ENCODE measurements at regions not wholly inside any gene's neighbourhood (a gene's known extent, or its start where the extent isn't known, plus 50 kb on each side); places are given as distances from the start of the nearest gene placed in this dataset.
"Not testable (repeated sequence)": the region's sequence is repeated elsewhere in the genome, so short reads cannot be mapped to it uniquely, and the experiment has no call there.

DNA sequence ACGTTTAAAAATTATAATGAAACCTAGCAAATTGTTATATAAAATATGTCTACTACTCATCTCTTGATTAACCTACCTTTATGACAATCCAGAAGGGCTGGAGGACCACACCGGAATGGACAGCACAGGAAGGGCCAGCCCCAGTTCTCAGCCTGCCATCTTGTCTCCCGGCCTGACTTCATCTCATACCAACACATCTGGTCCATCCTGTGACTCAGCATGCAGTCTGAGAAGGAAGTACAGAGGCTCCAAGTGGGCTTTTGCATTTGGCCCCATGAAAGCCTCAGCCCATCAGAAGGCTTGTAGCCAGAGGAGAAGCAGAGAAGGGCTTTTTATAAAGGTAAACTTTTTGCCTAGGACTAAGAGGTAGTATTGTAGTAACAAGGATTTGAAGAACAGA is 436.6 kb downstream of the MRPL39 start:
- peaks cover 2 to 10% of the 10 kb centered on the region in 2 donors for H3K9me3 ChIP-seq (ENCODE audit: control insufficient read depth in 2 of 2, insufficient read depth in 1 of 2, low read depth in 1 of 2, low read length in 1 of 2)
- no peak for DNase-seq
- H3K27me3 ChIP-seq (ENCODE audit: control insufficient read depth in 3 of 3, insufficient read depth in 3 of 3, low read length in 3 of 3), result no peaks in the 10 kb centered on the region
- H3K27ac ChIP-seq (ENCODE audit: low read depth in 1 of 3, low read length in 2 of 3), result no peak overlapping the region
- H3K36me3 ChIP-seq (ENCODE audit: control insufficient read depth in 3 of 3, insufficient read depth in 2 of 3, low read depth in 1 of 3, low read length in 3 of 3), result no peaks in the 10 kb centered on the region
- no peak overlapping the region for H3K4me3 ChIP-seq (ENCODE audit: low read depth in 1 of 3, low read length in 3 of 3)
- FAIRE-seq, result no peak
- 74 to 89% (median 86%) methylated on average over 3 of the region's 3 CpGs for WGBS, 3 donors
- H3K4me1 ChIP-seq (ENCODE audit: control insufficient read depth in 3 of 3, insufficient read depth in 2 of 3, low read depth in 1 of 3, low read length in 2 of 3), result no peaks in the 10 kb centered on the region

DNA sequence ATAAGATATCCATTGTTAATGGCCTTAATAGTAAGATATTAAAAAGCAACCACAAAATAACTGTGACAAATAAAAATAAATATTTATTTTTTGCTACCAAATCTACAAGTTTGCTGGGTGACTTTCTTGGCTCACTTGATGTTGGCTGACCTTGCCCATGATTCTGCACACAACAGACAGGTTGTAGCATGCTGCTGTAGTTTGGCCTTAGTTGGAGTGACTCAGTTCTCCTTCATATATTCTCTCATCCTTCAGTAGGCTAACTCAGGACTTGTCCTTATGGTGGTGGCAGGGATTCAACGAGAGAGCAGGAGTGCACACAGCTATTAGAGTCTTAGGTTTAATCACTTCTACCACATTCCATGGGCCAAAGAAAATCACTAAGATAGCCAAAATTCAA is 437.9 kb downstream of the MRPL39 start:
- no peak overlapping the region for H3K4me3 ChIP-seq (ENCODE audit: low read depth in 1 of 3, low read length in 3 of 3)
- no peak for FAIRE-seq
- H3K9me3 ChIP-seq (ENCODE audit: control insufficient read depth in 2 of 2, insufficient read depth in 1 of 2, low read depth in 1 of 2, low read length in 1 of 2), result peaks cover 2 to 12% of the 10 kb centered on the region in 2 donors
- no peak overlapping the region for H3K27ac ChIP-seq (ENCODE audit: low read depth in 1 of 3, low read length in 2 of 3)
- H3K36me3 ChIP-seq (ENCODE audit: control insufficient read depth in 3 of 3, insufficient read depth in 2 of 3, low read depth in 1 of 3, low read length in 3 of 3), result no peaks in the 10 kb centered on the region
- H3K27me3 ChIP-seq (ENCODE audit: control insufficient read depth in 3 of 3, insufficient read depth in 3 of 3, low read length in 3 of 3), result no peaks in the 10 kb centered on the region
- no peaks in the 10 kb centered on the region for H3K4me1 ChIP-seq (ENCODE audit: control insufficient read depth in 3 of 3, insufficient read depth in 2 of 3, low read depth in 1 of 3, low read length in 2 of 3)
- DNase-seq, result no peak
- WGBS, 3 donors, result 64 to 79% (median 70%) methylated on average over 1 of the region's 1 CpG

DNA sequence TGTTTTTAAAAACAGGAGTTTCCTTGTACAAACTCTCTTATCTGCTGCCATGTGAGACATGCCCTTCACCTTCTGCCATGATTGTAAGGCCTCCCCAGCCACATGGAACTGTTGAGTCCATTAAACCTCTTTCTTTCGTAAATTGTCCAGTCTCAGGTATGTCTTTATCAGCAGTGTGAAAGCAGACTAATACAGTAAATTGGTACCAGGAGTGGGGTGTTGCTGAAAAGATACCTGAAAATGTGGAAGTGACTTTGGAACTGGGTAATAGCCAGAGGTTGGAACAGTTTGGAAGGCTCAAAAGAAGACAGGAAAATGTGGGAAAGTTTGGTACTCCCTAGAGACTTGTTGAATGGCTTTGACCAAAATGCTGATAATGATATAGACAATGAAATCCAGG is 440.4 kb downstream of the MRPL39 start:
- not testable (repeated sequence) for H3K27ac ChIP-seq (ENCODE audit: low read depth in 1 of 3, low read length in 2 of 3); DNase-seq; H3K27me3 ChIP-seq (ENCODE audit: control insufficient read depth in 3 of 3, insufficient read depth in 3 of 3, low read length in 3 of 3); H3K36me3 ChIP-seq (ENCODE audit: control insufficient read depth in 3 of 3, insufficient read depth in 2 of 3, low read depth in 1 of 3, low read length in 3 of 3); H3K4me3 ChIP-seq (ENCODE audit: low read depth in 1 of 3, low read length in 3 of 3); FAIRE-seq; H3K4me1 ChIP-seq (ENCODE audit: control insufficient read depth in 3 of 3, insufficient read depth in 2 of 3, low read depth in 1 of 3, low read length in 2 of 3)
- WGBS, 3 donors, result 82 to 89% (median 88%) methylated on average over 1 of the region's 1 CpG
- H3K9me3 ChIP-seq (ENCODE audit: control insufficient read depth in 2 of 2, insufficient read depth in 1 of 2, low read depth in 1 of 2, low read length in 1 of 2), result peaks cover 2 to 12% of the 10 kb centered on the region in 2 donors

DNA sequence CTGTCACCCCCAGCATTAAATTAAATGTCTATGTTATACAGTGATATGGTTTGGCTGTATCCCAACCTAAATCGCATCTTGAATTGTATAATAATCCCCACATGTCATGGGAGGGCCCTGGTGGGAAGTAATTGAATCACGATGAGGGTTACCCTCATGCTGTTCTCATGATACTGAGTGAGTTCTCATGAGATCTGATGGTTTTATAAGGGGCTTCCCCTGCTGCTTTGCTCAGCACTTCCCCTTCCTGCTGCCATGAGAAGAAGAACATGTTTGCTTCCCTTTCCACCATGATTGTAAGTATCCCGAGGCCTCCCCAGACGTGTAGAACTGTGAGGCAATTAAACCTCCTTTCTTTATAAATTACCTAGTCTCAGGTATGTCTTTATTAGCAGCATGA is 445.7 kb downstream of the MRPL39 start:
- WGBS, 3 donors, result 79 to 86% (median 79%) methylated on average over 4 of the region's 4 CpGs

DNA sequence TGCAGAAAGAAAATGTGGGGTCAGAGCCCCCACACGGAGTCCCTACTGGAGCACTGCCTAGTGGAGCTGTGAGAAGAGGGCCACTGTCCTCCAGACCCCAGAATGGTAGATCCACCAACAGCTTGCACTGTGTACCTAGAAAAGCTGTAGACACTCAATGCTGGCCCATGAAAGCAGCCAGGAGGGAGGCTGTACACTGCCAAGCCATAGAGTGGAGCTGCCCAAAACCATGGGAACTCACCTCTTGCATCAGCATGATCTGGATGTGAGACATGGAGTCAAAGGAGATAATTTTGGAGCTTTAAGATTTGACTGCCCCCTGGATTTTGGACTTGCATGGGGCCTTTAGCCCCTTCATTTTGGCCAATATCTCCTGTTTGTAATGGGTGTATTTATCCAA is 452.3 kb downstream of the MRPL39 start:
- WGBS, 3 donors, result 33 to 71% (median 44%) methylated on average over 1 of the region's 1 CpG
- H3K4me1 ChIP-seq (ENCODE audit: control insufficient read depth in 3 of 3, insufficient read depth in 2 of 3, low read depth in 1 of 3, low read length in 2 of 3); H3K27ac ChIP-seq (ENCODE audit: low read depth in 1 of 3, low read length in 2 of 3); DNase-seq; H3K4me3 ChIP-seq (ENCODE audit: low read depth in 1 of 3, low read length in 3 of 3); FAIRE-seq; H3K36me3 ChIP-seq (ENCODE audit: control insufficient read depth in 3 of 3, insufficient read depth in 2 of 3, low read depth in 1 of 3, low read length in 3 of 3); H3K27me3 ChIP-seq (ENCODE audit: control insufficient read depth in 3 of 3, insufficient read depth in 3 of 3, low read length in 3 of 3): not testable (repeated sequence)
- H3K9me3 ChIP-seq (ENCODE audit: control insufficient read depth in 2 of 2, insufficient read depth in 1 of 2, low read depth in 1 of 2, low read length in 1 of 2), result peaks cover 0 to 11% of the 10 kb centered on the region in 2 donors

More for the DNA sequence above, 445.7 kb downstream of the MRPL39 start:
- H3K4me3 ChIP-seq (ENCODE audit: low read depth in 1 of 3, low read length in 3 of 3), result no peak overlapping the region
- DNase-seq, result no peak
- FAIRE-seq, result no peak
- no peaks in the 10 kb centered on the region for H3K27me3 ChIP-seq (ENCODE audit: control insufficient read depth in 3 of 3, insufficient read depth in 3 of 3, low read length in 3 of 3)
- H3K9me3 ChIP-seq (ENCODE audit: control insufficient read depth in 2 of 2, insufficient read depth in 1 of 2, low read depth in 1 of 2, low read length in 1 of 2), result peaks cover 0 to 2% of the 10 kb centered on the region in 2 donors
- H3K27ac ChIP-seq (ENCODE audit: low read depth in 1 of 3, low read length in 2 of 3), result no peak overlapping the region
- no peaks in the 10 kb centered on the region for H3K36me3 ChIP-seq (ENCODE audit: control insufficient read depth in 3 of 3, insufficient read depth in 2 of 3, low read depth in 1 of 3, low read length in 3 of 3)
- H3K4me1 ChIP-seq (ENCODE audit: control insufficient read depth in 3 of 3, insufficient read depth in 2 of 3, low read depth in 1 of 3, low read length in 2 of 3), result no peaks in the 10 kb centered on the region

DNA sequence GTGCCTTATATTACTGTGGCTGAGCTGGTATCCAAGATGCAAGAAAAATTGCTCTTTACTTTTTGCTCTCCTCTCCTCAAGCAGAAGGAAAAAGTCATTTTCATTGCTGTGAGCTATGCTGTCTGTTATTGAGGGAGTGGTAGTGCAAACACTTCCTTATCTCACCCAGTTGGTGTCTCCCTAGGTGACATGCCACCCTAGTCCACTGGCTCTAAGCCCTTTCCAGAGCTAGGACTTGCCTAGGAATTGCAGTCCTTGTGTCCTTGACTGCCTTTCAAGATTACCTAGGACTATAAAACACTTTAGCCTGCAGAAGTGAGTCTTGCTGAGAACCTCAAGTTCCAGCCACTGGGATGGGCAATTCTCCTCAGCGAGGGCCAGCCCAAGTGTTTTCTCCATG is 458.3 kb downstream of the MRPL39 start:
- Histone ChIP-seq H3K9me3 (ENCODE audit: control insufficient read depth in 2 of 2, insufficient read depth in 1 of 2, low read depth in 1 of 2, low read length in 1 of 2) (peaks cover 2 to 7% of the 10 kb centered on the region in 2 donors), H3K27me3 (ENCODE audit: control insufficient read depth in 3 of 3, insufficient read depth in 3 of 3, low read length in 3 of 3) (no peaks in the 10 kb centered on the region), H3K27ac (ENCODE audit: low read depth in 1 of 3, low read length in 2 of 3) (no peak overlapping the region), H3K4me1 (ENCODE audit: control insufficient read depth in 3 of 3, insufficient read depth in 2 of 3, low read depth in 1 of 3, low read length in 2 of 3) (no peaks in the 10 kb centered on the region), H3K36me3 (ENCODE audit: control insufficient read depth in 3 of 3, insufficient read depth in 2 of 3, low read depth in 1 of 3, low read length in 3 of 3) (no peaks in the 10 kb centered on the region), H3K4me3 (ENCODE audit: low read depth in 1 of 3, low read length in 3 of 3) (no peak overlapping the region)
- FAIRE-seq (no peak), DNase-seq (peak in 1 of 2 donors; percentile 2)
- WGBS, 3 donors, result 65 to 88% (median 67%) methylated on average over 1 of the region's 1 CpG

DNA sequence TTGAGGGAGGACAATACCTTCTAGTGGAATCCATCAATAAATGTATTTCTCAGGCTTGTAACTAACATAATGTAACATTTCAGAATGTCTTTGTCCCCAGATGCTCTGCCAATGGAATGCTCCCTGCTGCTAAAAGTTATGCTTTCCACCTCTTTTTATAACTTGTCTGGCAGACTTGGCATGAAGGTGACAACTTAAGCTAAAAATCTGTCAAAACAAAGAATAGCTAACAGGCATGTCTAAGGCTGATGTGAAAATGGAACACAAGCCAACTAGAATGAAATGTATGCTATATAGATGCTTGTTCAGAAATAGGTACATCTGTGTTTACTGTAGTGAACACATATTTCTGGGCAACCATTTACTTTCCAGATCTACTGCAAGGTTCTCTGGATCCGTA is 467.9 kb downstream of the MRPL39 start:
- H3K4me3 ChIP-seq (ENCODE audit: low read depth in 1 of 3, low read length in 3 of 3), result no peak overlapping the region
- WGBS, 3 donors, result 52 to 67% (median 58%) methylated on average over 1 of the region's 1 CpG
- FAIRE-seq, result no peak
- H3K27me3 ChIP-seq (ENCODE audit: control insufficient read depth in 3 of 3, insufficient read depth in 3 of 3, low read length in 3 of 3), result no peaks in the 10 kb centered on the region
- no peak for DNase-seq
- H3K4me1 ChIP-seq (ENCODE audit: control insufficient read depth in 3 of 3, insufficient read depth in 2 of 3, low read depth in 1 of 3, low read length in 2 of 3), result no peaks in the 10 kb centered on the region
- peaks cover 0 to 3% of the 10 kb centered on the region in 2 donors for H3K9me3 ChIP-seq (ENCODE audit: control insufficient read depth in 2 of 2, insufficient read depth in 1 of 2, low read depth in 1 of 2, low read length in 1 of 2)
- no peak overlapping the region for H3K27ac ChIP-seq (ENCODE audit: low read depth in 1 of 3, low read length in 2 of 3)
- no peaks in the 10 kb centered on the region for H3K36me3 ChIP-seq (ENCODE audit: control insufficient read depth in 3 of 3, insufficient read depth in 2 of 3, low read depth in 1 of 3, low read length in 3 of 3)

DNA sequence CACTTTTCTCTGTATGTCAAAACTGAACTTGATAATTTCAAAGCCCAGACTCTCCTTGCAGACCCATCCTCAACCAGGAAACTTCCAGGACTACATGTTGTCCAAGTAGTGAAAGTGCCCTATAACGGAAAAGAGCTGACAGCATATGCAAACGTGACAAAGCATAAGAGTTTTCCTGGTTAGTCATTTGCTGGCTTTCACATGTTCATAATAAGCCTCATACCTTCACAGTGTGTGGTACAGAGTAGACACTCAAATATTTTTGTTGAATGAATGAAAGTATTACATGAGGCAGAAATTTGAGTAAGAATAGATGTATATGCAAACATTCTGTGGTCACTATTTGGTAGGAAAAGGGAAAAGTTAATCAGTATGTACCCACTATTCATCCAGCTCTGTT is 473.3 kb downstream of the MRPL39 start:
- FAIRE-seq (no peak), DNase-seq (no peak)
- H3K9me3 ChIP-seq (ENCODE audit: control insufficient read depth in 2 of 2, insufficient read depth in 1 of 2, low read depth in 1 of 2, low read length in 1 of 2), result peaks cover 0 to 3% of the 10 kb centered on the region in 2 donors
- H3K4me3 ChIP-seq (ENCODE audit: low read depth in 1 of 3, low read length in 3 of 3), result no peak overlapping the region
- WGBS, 3 donors, result 68 to 74% (median 73%) methylated on average over 2 of the region's 2 CpGs
- H3K27me3 ChIP-seq (ENCODE audit: control insufficient read depth in 3 of 3, insufficient read depth in 3 of 3, low read length in 3 of 3), result no peaks in the 10 kb centered on the region
- H3K4me1 ChIP-seq (ENCODE audit: control insufficient read depth in 3 of 3, insufficient read depth in 2 of 3, low read depth in 1 of 3, low read length in 2 of 3), result no peaks in the 10 kb centered on the region
- no peaks in the 10 kb centered on the region for H3K36me3 ChIP-seq (ENCODE audit: control insufficient read depth in 3 of 3, insufficient read depth in 2 of 3, low read depth in 1 of 3, low read length in 3 of 3)
- H3K27ac ChIP-seq (ENCODE audit: low read depth in 1 of 3, low read length in 2 of 3), result no peak overlapping the region

DNA sequence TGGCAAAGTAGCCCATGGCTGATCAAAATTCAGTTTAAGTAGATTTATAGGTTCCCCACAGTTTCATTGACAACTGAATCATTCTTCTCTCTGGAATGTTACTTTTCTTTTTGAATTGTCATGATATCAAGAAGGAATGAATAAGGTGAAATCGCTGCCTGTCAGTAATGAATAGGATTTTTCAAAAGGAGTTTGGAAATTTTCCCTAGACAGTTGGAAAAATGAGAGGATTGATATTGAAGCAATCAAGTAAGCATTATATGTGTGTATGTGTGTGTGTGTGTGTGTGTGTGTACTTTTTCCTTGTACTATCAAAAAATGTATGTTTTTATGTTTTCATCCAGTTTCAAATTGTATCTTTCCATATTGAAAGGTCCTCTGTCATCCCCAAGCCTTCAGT is 479.5 kb downstream of the MRPL39 start:
- whole genome bisulfite sequencing, 3 donors, result 55 to 70% (median 59%) methylated on average over 1 of the region's 1 CpG
- Histone ChIP-seq H3K4me3 (ENCODE audit: low read depth in 1 of 3, low read length in 3 of 3) (no peak overlapping the region), H3K27me3 (ENCODE audit: control insufficient read depth in 3 of 3, insufficient read depth in 3 of 3, low read length in 3 of 3) (no peaks in the 10 kb centered on the region), H3K9me3 (ENCODE audit: control insufficient read depth in 2 of 2, insufficient read depth in 1 of 2, low read depth in 1 of 2, low read length in 1 of 2) (no peaks in the 10 kb centered on the region), H3K4me1 (ENCODE audit: control insufficient read depth in 3 of 3, insufficient read depth in 2 of 3, low read depth in 1 of 3, low read length in 2 of 3) (no peaks in the 10 kb centered on the region), H3K27ac (ENCODE audit: low read depth in 1 of 3, low read length in 2 of 3) (no peak overlapping the region), H3K36me3 (ENCODE audit: control insufficient read depth in 3 of 3, insufficient read depth in 2 of 3, low read depth in 1 of 3, low read length in 3 of 3) (no peaks in the 10 kb centered on the region)
- FAIRE-seq, result no peak
- no peak for DNase-seq
